Karpas-422 (cell line): ENCODE measurements at regions not wholly inside any gene's neighbourhood (a gene's known extent, or its start where the extent isn't known, plus 50 kb on each side); places are given as distances from the start of the nearest gene placed in this dataset.

Experiments used
- DNase-seq: peaks from one replicate; pipeline ENCODE4 v3.0.0-alpha.2; 2015
- H2AFZ ChIP-seq: fragments of 200-600 bp; sonication (generic); 2 replicates; pipeline ENCODE4 v1.6.1; 2014; ENCODE audit warnings: antibody characterized with exemption, low read length, mixed read lengths
- H3K27ac ChIP-seq: fragments of 200-600 bp; sonication (generic); 2 replicates; pipeline ENCODE4 v1.5.1; 2014; ENCODE audit warnings: mild to moderate bottlenecking, low read length, moderate library complexity
- H3K27me3 ChIP-seq: fragments of 200-600 bp; sonication (generic); 2 replicates; pipeline ENCODE4 v1.6.1; 2014; ENCODE audit warnings: low read length, mixed read lengths
- H3K36me3 ChIP-seq: fragments of 200-600 bp; sonication (generic); 2 replicates; pipeline ENCODE4 v1.6.1; 2014; ENCODE audit warnings: low read length, mixed read lengths; ENCODE audit not compliant: insufficient read depth
- H3K4me1 ChIP-seq: fragments of 200-600 bp; sonication (generic); 2 replicates; pipeline ENCODE4 v1.6.1; 2014; ENCODE audit warnings: mild to moderate bottlenecking, low read length, mixed read lengths
- H3K4me2 ChIP-seq: fragments of 200-600 bp; sonication (generic); 2 replicates; pipeline ENCODE4 v1.6.1; 2014; ENCODE audit warnings: low read length, low read depth, mild to moderate bottlenecking; ENCODE audit not compliant: poor library complexity, severe bottlenecking
- H3K4me3 ChIP-seq: fragments of 200-600 bp; sonication (generic); 2 replicates; pipeline ENCODE4 v1.5.1; 2014; ENCODE audit warnings: mild to moderate bottlenecking, antibody characterized with exemption, low read length, mixed read lengths
- H3K79me2 ChIP-seq: fragments of 200-600 bp; sonication (generic); 2 replicates; pipeline ENCODE4 v1.6.1; 2014; ENCODE audit warnings: mild to moderate bottlenecking, low read length, mixed read lengths
- H3K9ac ChIP-seq: fragments of 200-600 bp; sonication (generic); 2 replicates; pipeline ENCODE4 v1.6.0; 2014; ENCODE audit warnings: low read length
- H3K9me2 ChIP-seq: fragments of 200-600 bp; sonication (generic), shearing (Covaris generic); replicated peaks from 2 replicates; pipeline ENCODE4 v1.6.0; 2014; ENCODE audit warnings: mild to moderate bottlenecking, low read length, moderate library complexity; ENCODE audit not compliant: insufficient read depth
- H3K9me3 ChIP-seq: fragments of 300-700, 200-600 bp; sonication (generic); 2 replicates; pipeline ENCODE4 v1.6.1; 2014; ENCODE audit warnings: low read length, mixed read lengths
- H4K20me1 ChIP-seq: fragments of 200-600 bp; sonication (generic); 2 replicates; pipeline ENCODE4 v1.6.1; 2014; ENCODE audit warnings: mild to moderate bottlenecking, antibody characterized with exemption, low read length, low read depth; ENCODE audit not compliant: insufficient read depth

DNA sequence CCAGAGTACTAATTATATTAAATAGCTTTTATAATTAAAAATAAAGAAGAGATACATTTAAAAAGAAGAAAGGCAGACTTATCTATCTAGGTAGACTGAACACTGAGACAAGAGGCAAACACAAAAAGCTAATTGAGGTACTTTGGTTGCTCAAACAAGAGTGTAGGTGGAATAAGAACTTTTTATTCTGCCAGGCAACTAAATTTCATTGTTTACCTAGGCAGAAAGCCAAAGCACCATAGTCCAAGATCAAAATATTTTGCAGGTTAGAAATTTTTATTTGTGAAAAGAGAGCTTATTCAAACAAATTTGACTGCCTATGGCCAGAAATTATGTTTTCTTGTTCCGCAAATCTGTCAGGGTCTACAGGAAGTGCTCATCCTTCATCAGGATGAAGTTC is 499.6 kb upstream of the GBE1 start:
- Histone ChIP-seq H3K4me1 (no peaks in the 10 kb centered on the region), H3K27me3 (no peaks in the 10 kb centered on the region), H3K36me3 (no peaks in the 10 kb centered on the region), H4K20me1 (no peaks in the 10 kb centered on the region), H2AFZ (no peak overlapping the region), H3K4me3 (no peak overlapping the region), H3K9ac (no peak overlapping the region), H3K79me2 (no peaks in the 10 kb centered on the region), H3K27ac (no peak overlapping the region), H3K9me3 (peaks cover 10% of the 10 kb centered on the region; the same call in 1 of the 2 replicates), H3K9me2 (no peaks in the 10 kb centered on the region), H3K4me2 (no peak overlapping the region)
- no peak for DNase-seq

DNA sequence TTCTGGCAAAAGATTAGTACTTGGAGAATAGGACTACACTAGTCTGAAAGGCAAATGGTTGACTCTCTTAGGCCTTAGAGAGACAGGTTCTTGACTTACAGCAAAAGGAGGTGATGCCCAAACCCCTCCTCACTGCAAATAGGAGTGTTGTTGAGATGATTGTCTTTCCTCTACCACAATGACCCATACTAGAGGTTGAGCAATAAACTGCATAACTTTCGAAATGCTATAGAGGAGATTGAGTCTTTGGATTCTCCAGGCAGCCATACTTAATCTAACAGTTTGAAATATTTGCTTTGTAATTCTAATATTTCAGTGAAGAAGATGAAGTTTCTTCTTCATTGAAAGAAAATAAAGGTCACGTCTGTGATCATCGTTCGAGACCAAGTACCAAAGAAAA is 498.5 kb upstream of the GBE1 start:
- Histone ChIP-seq H3K4me3 (no peak overlapping the region), H3K27me3 (no peaks in the 10 kb centered on the region), H3K9me2 (no peaks in the 10 kb centered on the region), H3K4me2 (no peak overlapping the region), H3K9ac (no peak overlapping the region), H4K20me1 (no peaks in the 10 kb centered on the region), H3K4me1 (no peaks in the 10 kb centered on the region), H3K36me3 (no peaks in the 10 kb centered on the region), H3K9me3 (peaks cover 14% of the 10 kb centered on the region; the same call in 1 of the 2 replicates), H3K27ac (no peak overlapping the region), H2AFZ (no peak overlapping the region), H3K79me2 (no peaks in the 10 kb centered on the region)
- no peak for DNase-seq

DNA sequence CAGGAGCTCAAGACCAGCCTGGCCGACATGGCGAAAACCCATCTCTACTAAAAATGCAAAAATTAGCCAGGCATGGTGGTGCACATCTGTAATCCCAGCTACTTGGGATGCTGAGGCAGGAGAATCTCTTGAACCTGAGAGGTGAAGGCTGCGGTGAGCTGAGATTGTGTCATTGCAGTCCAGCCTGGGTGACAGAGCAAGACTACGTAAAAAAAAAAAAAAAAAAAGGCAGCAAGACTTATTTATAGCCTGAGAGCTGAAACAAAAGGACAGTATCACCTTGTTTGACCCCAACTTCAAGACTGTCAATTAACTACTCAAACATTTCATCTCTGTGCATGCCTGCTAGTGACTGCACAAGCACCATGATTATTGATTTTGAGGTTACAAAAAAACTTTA is 478.9 kb upstream of the GBE1 start:
- Histone ChIP-seq H3K4me3 (no peak overlapping the region), H3K4me1 (no peaks in the 10 kb centered on the region), H2AFZ (no peak overlapping the region), H3K9me3 (peaks cover 6% of the 10 kb centered on the region; the same call in 1 of the 2 replicates), H4K20me1 (no peaks in the 10 kb centered on the region), H3K27me3 (no peaks in the 10 kb centered on the region), H3K27ac (no peak overlapping the region), H3K9me2 (no peaks in the 10 kb centered on the region), H3K4me2 (no peak overlapping the region), H3K79me2 (no peaks in the 10 kb centered on the region), H3K36me3 (no peaks in the 10 kb centered on the region), H3K9ac (no peak overlapping the region)
- DNase-seq, result no peak

DNA sequence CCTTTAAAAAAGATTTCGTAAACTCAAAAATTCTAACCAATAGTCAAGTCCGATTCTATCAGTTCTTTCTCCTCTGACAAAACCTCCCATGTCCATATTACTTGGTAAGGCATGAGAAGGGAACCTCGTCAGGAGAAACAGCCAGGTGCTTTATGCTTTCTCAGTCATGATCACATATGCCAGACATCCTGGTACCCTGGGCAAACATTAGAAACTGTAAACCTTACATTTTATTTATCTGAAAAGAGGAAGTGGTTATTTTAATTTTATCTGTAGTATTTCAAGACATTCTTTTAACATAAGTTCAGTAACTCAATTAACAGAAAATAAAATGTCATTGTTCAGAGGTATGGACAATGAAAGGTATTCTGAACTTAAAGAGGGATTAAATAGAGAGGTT is 474.8 kb upstream of the GBE1 start:
- DNase-seq, result no peak
- peaks cover 9% of the 10 kb centered on the region; the same call in 1 of the 2 replicates for H3K9me3 ChIP-seq
- H3K9me2 ChIP-seq, result no peaks in the 10 kb centered on the region
- H3K4me2 ChIP-seq, result no peak overlapping the region
- H4K20me1 ChIP-seq, result no peaks in the 10 kb centered on the region
- no peak overlapping the region for H3K27ac ChIP-seq
- no peak overlapping the region for H3K4me3 ChIP-seq
- H3K4me1 ChIP-seq, result no peaks in the 10 kb centered on the region
- H3K27me3 ChIP-seq, result no peaks in the 10 kb centered on the region
- H3K36me3 ChIP-seq, result no peaks in the 10 kb centered on the region
- no peaks in the 10 kb centered on the region for H3K79me2 ChIP-seq
- H2AFZ ChIP-seq, result no peak overlapping the region
- no peak overlapping the region for H3K9ac ChIP-seq

DNA sequence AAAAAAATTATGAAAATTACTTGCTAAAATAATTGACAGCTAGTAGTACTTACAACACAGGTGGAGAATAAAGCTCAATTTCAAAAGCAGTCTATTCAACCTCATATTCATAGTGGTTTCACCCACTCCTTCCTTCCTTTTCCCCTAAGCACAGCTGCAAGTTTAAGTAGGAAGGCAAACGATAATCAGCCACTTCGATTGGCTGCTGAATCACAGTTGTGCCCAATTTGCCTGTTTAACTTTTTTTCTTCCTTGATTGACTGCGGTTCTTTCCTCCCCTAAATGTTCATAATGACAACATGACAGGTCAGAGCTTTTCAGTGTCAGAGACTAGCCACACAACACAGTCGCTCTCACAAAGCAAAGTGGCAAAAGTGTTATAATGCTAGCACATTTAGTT is 468.0 kb upstream of the GBE1 start:
- no peak overlapping the region for H3K4me3 ChIP-seq
- H3K4me2 ChIP-seq, result no peak overlapping the region
- no peak for DNase-seq
- no peaks in the 10 kb centered on the region for H3K27me3 ChIP-seq
- no peak overlapping the region for H3K9ac ChIP-seq
- no peak overlapping the region for H3K27ac ChIP-seq
- H3K9me3 ChIP-seq, result peaks cover 9% of the 10 kb centered on the region; the same call in 1 of the 2 replicates
- H3K79me2 ChIP-seq, result no peaks in the 10 kb centered on the region
- H3K36me3 ChIP-seq, result no peaks in the 10 kb centered on the region
- H4K20me1 ChIP-seq, result no peaks in the 10 kb centered on the region
- no peaks in the 10 kb centered on the region for H3K9me2 ChIP-seq
- H3K4me1 ChIP-seq, result no peaks in the 10 kb centered on the region
- no peak overlapping the region for H2AFZ ChIP-seq

DNA sequence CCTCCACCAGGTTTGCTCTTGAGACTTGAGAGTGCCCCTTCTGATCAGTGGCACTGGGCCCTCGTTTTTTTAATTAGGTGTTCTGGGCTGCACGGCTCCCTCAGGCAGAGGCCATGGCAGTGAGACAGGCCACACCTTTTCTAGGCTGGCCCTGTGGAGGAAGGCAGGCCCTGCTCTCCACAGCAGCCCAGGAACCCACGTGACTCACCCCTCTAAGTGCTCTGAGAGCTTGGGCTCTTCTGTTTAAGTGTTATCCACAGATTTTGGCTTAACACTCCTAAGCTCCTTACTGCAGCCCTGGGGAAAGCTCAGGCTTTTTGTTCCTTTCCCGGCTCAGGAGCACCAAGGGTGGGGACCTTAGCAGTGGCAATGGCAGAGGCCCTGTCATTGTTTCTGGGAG is 463.2 kb upstream of the GBE1 start:
- no peak overlapping the region for H3K9ac ChIP-seq
- H3K4me1 ChIP-seq, result no peaks in the 10 kb centered on the region
- H3K4me2 ChIP-seq, result no peak overlapping the region
- no peak overlapping the region for H2AFZ ChIP-seq
- no peaks in the 10 kb centered on the region for H3K27me3 ChIP-seq
- no peak overlapping the region for H3K4me3 ChIP-seq
- no peaks in the 10 kb centered on the region for H4K20me1 ChIP-seq
- no peak for DNase-seq
- H3K36me3 ChIP-seq, result no peaks in the 10 kb centered on the region
- H3K27ac ChIP-seq, result no peak overlapping the region
- H3K79me2 ChIP-seq, result no peaks in the 10 kb centered on the region
- H3K9me2 ChIP-seq, result no peaks in the 10 kb centered on the region
- peaks cover 19% of the 10 kb centered on the region; the same call in 1 of the 2 replicates for H3K9me3 ChIP-seq

DNA sequence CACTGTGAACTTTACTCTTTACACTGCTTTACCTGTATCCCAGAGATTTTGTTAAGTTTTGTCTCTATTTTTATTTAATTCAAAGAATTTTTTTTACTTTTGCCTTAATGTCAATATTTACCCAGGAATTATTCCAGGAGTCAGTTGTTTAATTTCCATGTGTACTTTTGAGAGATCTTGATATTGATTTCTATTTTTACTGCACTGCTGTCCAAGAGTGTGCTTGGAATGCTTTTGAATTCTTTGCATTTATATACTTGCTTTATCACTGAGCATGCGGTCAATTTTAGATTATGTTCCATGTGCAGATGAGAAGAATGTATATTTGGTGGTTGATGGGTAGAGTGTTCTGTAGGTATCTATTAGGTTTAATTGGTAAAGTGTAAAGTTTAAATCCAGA is 461.0 kb upstream of the GBE1 start:
- no peaks in the 10 kb centered on the region for H3K79me2 ChIP-seq
- no peak overlapping the region for H3K4me3 ChIP-seq
- H3K9me2 ChIP-seq, result no peaks in the 10 kb centered on the region
- no peak overlapping the region for H3K4me2 ChIP-seq
- no peak for DNase-seq
- H3K27ac ChIP-seq, result no peak overlapping the region
- no peaks in the 10 kb centered on the region for H3K27me3 ChIP-seq
- H3K36me3 ChIP-seq, result no peaks in the 10 kb centered on the region
- no peaks in the 10 kb centered on the region for H3K4me1 ChIP-seq
- peaks cover 19% of the 10 kb centered on the region; the same call in 1 of the 2 replicates for H3K9me3 ChIP-seq
- no peak overlapping the region for H3K9ac ChIP-seq
- H4K20me1 ChIP-seq, result no peaks in the 10 kb centered on the region
- no peak overlapping the region for H2AFZ ChIP-seq

DNA sequence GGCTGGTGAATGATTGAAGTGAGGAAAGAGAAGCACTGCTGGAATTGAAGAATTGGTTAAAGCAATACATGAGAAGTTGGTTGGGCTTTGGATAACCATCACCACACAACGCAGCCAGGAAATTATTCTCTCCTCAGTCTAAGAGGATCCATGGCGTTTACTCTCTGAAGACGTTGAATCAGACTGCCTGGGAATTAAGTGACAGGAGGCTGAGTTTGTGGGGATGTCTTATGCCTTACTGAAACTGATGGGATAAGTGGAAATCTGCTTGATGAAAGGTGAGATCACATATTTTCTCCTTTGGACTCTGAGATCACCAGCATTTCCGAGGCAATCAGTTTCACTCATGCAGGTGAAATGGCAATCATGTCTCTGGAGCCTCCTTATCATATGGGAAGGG is 456.1 kb upstream of the GBE1 start:
- no peaks in the 10 kb centered on the region for H4K20me1 ChIP-seq
- H3K27me3 ChIP-seq, result no peaks in the 10 kb centered on the region
- no peak overlapping the region for H3K9ac ChIP-seq
- no peak for DNase-seq
- H2AFZ ChIP-seq, result no peak overlapping the region
- H3K4me3 ChIP-seq, result no peak overlapping the region
- peaks cover 8% of the 10 kb centered on the region; the same call in 1 of the 2 replicates for H3K9me3 ChIP-seq
- H3K4me2 ChIP-seq, result no peak overlapping the region
- H3K27ac ChIP-seq, result no peak overlapping the region
- no peaks in the 10 kb centered on the region for H3K36me3 ChIP-seq
- H3K9me2 ChIP-seq, result no peaks in the 10 kb centered on the region
- H3K4me1 ChIP-seq, result no peaks in the 10 kb centered on the region
- no peaks in the 10 kb centered on the region for H3K79me2 ChIP-seq
